Ecto neural progenitor cell (in vitro differentiated cells): ENCODE measurements at regions not wholly inside any gene's neighbourhood (a gene's known extent, or its start where the extent isn't known, plus 50 kb on each side); places are given as distances from the start of the nearest gene placed in this dataset.
A peak's percentile ranks its signal among the peaks of the same experiment; 100 is the strongest.
"Not testable (repeated sequence)": the region's sequence is repeated elsewhere in the genome, so short reads cannot be mapped to it uniquely, and the experiment has no call there.

Experiments used
- DNase-seq: peaks from one replicate; pipeline ENCODE4 v3.0.0-alpha.2; 2018; ENCODE audit warnings: low spot score

- no peak for DNase-seq
These were observed 52.0 kb upstream of the LRIG1 start for GRCh38 chr3:66552846-66553245.

- no peak for DNase-seq
These were observed 52.8 kb upstream of the LRIG1 start for GRCh38 chr3:66553441-66554113.

DNA sequence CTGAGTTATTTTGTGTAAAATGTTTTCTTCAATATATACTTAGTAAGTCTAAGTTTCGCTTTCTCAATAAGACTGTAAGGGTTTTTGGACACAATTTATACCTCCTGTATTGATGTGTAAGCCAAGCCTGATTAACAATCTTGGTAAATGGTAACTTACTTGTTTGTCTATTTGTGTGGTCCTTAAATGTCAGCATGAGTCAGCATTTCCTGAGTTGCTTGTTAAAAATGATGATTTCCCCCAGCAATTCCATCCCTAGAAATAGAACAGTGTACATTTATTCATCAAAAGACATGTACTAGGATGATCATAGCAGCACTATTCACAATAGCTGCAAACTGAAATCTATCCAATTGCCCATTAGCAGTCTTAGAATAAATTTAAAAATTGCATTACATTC lies 53.4 kb upstream of the LRIG1 start:
- DNase-seq: no peak

DNA sequence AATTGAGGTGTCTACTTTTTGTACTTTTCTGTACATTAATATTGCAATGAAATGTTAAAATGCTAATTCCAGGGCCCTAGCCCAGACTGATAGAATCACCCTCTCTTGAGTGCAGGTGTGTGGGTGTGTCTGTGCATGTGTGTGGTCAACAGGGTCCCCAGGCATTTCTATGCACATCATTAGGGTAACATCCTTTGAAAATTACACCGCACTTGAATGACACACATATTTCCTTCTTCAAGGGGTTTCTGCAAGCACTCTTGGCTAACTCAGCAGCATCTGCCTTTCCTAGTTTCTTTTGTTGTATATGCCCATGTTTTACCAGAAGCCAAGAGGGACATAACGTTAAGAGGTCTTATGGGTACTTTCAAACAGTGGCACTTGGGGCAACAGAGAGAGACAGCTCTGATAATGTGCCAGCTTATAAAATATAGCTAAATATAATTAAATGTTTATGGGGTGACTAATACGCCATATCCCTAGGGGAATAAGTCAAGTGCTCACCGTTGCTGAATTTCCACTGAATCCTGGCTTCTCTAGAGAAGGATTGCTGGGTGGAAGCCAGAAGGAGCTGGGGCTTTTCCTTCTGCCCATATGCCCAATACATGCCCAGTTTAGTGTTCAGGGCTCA lies 54.5 kb upstream of the LRIG1 start:
- no peak for DNase-seq

DNA sequence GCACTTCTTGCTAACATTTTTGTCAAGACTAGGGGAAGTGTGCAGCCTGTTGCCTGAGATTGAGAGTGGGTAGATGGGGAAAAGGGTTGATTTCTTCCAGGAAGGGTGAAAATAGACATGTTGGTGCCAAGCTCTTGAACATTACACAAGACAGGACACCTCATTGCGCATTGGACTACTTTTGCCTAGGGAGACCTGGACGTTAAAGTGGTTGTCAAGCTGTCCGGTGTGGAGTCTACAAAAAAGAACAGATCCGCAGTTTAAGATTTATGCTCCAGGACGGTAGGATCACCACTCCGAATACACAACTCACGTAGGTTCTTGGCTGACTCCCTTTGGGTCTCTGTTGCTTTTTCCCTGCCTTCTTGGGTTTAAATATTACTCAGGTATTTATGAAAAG lies 56.3 kb upstream of the LRIG1 start:
- no peak for DNase-seq

- not testable (repeated sequence) for DNase-seq
These were observed 59.1 kb upstream of the LRIG1 start for GRCh38 chr3:66559924-66560323.

DNA sequence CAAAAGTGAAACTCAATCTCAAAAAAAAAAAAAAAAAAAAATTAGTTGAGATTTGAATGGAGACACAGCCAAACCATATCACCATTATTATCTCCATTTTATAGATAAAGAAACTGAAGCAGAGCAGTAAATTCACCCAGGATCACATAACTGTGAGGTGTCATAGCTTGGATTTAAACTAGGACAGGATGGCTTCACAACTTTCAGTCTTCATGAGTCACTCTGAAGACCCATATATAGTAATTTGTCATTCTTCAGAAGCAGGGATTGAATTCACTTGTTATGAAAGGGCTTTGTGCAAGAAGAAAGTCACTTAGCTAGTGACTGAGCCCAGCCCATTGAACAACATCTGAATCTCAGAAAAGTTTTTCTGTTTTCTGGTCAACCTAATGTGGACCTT lies 60.5 kb upstream of the LRIG1 start:
- no peak for DNase-seq

DNA sequence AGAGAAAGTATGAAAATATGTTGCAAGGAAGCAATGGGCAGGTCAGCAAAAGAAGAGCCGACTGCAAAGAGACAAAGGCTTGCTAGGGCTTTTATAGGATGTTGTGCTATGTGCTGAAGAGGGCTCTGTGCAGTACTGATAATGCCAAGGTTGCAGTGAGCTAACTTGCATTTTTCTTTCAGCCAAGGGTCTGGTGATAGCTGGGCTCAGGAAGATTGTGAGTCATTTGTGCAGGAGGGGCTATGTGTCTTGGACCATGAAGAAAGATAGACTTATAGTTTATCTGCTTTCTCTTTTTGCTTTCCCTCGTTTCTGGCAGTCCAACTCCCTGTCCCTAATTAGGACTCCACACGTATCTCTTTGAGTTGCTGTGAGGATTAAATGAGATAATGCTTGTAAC lies 64.5 kb upstream of the LRIG1 start:
- no peak for DNase-seq

DNA sequence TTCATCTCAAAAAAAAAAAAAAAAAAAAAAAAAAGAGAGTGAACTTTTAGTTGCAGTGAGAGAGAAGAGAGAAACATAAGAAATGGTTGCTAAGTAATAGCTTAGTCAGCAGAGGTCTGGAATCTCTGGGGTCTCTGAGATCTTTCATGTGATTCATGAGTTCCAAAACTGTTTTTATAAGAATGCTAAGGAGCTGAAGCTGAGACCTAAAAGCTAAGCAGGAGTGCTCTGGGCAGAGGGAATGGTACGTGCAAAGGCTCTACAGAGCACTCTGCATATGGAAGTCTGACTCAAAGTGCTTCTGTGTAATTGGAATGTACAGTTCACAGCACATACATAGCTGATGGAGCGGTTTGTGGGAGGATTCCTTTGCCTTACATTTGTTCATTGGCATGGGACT lies 66.3 kb upstream of the LRIG1 start:
- DNase-seq: no peak

GRCh38 chr3:66572090-66572675 lies 71.4 kb upstream of the LRIG1 start:
- no peak for DNase-seq

DNA sequence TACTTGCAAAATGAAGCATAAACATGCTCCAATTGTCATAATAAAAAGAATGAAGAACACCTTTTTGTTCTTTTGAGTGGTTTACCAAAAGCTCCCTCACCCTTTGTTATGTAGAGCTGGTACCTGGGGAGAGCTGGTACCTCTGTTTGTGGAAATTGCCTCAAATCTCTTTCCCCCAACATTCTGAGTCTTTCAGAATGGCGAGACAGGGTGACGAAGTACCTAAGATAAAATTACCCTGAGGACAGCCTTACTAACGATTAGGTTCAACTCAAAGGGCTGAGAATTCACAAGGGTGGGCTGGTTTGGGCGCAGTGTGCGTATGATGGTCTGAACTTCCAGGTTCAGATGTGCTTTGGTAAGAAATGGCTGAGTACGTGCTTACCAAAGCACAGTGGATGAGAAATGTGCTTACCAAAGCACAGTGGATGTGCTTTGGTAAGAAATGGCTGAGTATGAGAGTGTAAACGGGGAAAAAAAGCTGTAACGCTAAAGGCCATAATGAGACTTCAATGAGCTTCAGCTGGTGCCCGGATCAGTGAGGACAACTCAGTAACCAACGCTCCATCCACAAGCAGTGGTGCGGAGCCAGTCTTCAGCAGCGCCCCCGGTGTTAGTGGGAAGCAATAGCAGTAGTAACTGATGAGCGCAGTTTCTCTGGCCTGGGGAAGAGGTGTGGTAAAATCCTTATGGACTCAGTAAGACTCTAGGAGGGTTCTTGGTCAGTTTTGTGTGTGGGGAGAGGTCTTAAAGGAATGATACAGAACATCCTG lies 72.3 kb upstream of the LRIG1 start:
- peak; percentile 75 for DNase-seq

DNA sequence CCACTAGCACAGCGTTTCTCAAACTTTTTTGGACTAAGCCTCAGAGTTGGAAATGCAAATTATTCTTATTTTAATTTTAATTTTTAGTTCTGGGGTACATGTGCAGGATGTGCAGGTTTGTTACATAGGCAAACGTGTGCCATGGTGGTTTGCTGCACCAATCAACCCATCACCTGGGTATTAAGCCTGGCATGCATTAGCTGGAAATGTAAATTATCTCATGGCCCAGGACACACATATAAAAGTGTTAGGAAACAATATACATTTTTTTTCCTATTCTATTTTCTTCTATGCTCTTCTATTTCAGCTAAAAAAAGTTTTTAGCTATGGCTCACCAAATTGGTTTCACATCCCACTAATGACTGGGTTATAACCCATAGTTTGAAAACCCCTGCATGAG lies 73.3 kb upstream of the LRIG1 start:
- DNase-seq: no peak

GRCh38 chr3:66577426-66578203 lies 76.8 kb upstream of the LRIG1 start:
- no peak for DNase-seq

DNA sequence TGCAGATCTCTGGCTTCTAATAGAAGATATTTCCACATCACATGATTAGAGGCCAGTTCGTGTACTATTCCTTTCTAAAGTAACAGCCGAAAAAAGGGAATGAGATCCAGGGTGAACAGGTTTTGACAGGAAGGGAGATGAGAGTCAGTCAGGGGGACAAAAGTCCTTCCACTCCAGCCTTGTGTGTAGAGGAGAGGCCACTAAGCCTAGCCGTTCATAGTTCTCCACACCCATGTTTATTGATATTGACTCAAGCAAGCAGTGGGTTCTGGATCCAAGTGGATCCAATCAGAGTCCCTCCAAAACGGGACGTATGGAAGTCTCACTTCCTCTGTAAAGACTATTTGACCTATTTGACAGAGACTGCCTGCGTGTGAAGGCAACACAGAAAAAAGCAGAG lies 80.4 kb upstream of the LRIG1 start:
- no peak for DNase-seq

- no peak for DNase-seq
These were observed 82.0 kb upstream of the LRIG1 start for GRCh38 chr3:66582721-66583423.

DNA sequence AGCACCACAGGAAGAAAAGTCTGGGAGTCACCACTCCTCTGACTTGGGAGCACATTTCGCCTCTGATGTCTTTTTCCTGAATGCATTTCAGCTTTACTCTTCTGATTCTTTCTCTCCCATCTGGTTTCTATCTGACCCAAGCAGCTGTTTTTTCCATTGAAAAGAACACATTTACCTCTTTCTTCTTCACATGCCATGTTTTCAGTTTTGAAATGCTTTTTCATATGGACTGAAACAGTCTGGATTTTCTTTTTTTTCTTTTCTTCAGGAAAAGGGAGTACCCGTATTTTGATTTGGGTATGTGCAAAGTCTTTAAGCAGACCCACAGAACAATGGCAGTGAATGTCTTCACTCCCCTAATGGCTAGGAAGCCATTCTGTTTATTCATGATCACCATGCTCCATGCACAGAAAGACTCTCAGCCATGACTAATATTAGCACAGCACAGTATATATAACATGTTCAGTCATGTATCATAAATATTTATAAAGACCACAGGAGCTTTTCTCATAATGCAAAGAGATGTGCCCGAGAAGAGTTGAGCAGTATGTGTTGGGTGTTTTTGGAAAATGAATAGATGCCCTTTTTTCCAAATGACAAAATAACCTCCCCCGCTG lies 82.7 kb upstream of the LRIG1 start:
- DNase-seq: no peak

GRCh38 chr3:66585520-66586095 lies 84.8 kb upstream of the LRIG1 start:
- no peak for DNase-seq

DNA sequence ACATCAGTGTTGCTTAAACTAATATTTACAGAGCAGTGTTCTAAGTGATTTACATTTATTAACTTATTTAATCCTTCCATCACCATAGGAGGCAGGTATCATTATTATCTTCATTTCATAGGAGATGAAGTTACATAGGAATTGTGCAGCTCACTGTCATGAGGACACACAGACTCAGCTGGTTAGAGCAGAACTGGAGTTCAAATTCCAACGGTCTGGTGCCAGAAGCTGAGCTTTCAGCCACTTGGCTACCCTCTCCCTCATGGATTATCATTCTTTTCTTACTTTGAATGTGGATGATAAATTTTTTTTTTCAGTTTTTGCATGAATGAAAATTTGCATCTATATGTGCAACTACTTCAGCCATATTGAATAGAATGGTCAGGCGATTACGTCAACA lies 86.0 kb upstream of the LRIG1 start:
- DNase-seq: no peak

DNA sequence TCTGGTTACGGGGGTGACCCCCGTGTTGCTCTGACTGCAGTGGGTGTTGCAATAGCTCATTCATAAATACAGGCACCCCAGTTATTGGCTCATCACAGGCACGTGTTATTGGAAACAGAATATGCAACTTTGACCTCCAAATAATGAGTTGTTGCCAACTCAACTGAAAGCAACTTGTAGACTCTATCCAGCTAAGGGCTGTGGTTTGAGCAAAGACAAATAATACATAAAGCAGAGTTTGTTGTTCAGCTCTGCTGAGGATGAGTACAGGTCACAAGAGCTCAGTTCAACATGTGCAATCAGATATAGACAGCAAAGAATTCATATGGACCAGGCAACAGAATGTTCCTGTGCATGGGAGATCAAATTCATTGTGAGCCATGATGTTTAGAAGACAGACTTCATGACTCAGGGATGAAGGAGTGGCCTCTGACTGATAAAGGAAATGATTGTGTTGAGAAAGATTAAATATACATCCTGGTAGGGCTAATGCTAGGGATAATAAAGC lies 87.6 kb upstream of the LRIG1 start:
- no peak for DNase-seq

DNA sequence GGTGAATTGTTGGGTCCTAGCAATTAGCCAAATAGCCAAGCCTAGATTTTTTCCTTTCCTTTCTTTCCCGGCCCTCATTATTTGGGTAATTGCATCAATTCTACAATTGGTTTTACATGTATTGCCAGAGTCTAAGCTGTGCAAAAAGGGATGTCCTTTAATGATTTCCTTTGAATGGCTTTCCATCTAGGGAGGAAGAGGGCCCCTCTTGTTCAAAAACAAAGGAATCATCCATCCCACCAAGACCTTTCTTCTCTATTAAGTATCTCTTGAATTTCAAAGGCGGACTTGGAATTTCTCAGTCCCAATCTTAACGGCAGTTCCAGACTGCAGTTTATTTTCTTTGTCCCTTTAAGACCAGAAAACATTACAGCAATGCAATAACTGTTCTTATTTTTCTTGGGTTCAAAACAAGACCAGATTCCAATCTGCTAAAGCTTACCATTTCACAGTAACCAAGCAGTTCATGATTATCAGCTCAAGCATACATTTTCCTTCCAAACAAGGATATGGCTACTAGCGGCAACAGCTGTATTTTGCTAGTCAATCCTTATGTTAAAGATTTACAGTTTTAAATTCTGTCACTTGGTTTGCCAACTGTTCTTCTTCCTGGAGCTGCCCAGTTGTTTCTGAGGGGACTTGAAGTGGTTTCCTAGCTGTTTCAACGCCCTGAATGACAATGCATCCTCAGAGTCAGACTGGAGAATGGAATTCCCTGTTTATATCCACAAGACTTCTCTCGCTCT lies 91.4 kb upstream of the LRIG1 start:
- DNase-seq: no peak
